Putamen (tissue), 1 donor: ENCODE measurements at regions not wholly inside any gene's neighbourhood (a gene's known extent, or its start where the extent isn't known, plus 50 kb on each side); places are given as distances from the start of the nearest gene placed in this dataset.

Source experiments
- DNase-seq: peaks from one replicate; pipeline ENCODE4 v3.0.0-alpha.2; 2016; ENCODE audit warnings: low spot score

DNA sequence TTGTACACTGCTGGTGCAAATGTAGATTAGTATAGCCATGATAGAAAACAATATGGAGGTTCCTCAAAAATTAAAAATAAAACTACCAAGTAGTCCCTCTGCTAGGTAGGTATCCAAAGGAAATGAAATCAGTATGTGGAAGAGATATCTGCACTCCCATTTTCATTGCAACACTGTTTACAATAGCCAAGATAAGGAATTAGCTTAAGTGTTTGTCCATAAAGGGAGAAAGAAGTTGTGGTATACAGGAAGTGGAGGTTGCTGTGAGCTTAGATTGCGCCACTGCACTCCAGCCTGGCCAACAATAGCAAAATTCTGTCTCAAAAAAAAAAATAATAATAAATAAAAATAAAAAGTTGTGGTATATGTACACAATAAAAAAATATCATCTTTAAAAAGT, 325.0 kb upstream of the EMCN start:
- DNase-seq, result no peak

GRCh38 chr4:100841911-100842310, 324.1 kb upstream of the EMCN start:
- DNase-seq, result no peak

GRCh38 chr4:100839712-100840111, 321.9 kb upstream of the EMCN start:
- DNase-seq, result no peak

GRCh38 chr4:100838286-100838685, 320.5 kb upstream of the EMCN start:
- no peak for DNase-seq

GRCh38 chr4:100836929-100837328, 319.1 kb upstream of the EMCN start:
- peak; percentile 73 for DNase-seq

DNA sequence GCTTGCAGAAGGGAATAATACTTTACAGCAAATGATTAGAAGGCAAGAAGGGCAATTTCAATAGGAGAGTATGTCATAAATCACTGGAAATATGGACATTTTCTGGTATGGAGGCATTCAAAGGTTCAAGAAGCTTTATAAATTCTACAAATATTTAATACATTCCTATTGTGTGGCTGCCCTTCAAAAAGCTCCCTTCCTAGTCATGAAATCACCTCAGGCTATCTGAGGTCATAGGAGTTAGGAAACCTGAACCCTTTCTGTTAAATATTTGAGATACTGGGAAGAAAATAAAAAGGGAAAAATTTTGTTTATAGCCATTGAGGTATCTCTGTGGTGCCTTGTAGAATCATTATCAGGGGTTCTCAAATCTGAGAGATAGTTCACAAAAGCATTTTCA, 316.8 kb upstream of the EMCN start:
- DNase-seq, result no peak

GRCh38 chr4:100833906-100834305, 316.1 kb upstream of the EMCN start:
- no peak for DNase-seq

DNA sequence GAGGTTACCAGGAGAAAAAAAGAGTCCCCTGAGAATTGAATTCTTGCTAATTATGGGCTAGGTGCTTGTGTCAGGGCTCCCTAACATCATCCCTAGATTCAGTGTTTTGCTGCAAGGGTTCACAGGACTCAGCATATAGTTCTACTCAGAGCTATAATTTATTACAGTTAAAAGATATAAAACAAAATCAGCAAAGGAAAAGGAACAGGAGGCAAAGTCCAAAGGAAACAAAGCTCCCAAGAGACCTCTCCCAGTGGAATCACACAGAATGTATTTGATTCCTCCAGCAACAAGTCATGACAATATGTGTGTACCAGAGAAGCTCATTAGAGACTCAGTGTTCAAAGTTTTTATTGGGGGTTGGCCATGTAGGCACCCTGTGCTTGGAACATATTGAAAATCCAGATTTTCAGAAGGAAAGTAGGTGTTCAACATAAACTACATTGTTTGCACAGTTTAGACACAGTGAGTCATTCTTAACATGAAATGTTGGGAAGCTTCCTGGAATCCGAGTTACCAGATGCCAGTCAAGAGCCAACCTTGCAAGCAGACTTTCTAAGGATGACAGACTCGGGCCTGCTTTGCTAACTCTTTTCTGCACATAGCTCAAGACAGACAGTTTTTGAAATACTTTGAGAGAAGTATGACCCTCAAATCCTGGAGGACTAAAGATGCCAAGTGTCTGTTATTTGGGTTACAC, 311.3 kb upstream of the EMCN start:
- no peak for DNase-seq

GRCh38 chr4:100828364-100828763, 310.5 kb upstream of the EMCN start:
- DNase-seq, result no peak

DNA sequence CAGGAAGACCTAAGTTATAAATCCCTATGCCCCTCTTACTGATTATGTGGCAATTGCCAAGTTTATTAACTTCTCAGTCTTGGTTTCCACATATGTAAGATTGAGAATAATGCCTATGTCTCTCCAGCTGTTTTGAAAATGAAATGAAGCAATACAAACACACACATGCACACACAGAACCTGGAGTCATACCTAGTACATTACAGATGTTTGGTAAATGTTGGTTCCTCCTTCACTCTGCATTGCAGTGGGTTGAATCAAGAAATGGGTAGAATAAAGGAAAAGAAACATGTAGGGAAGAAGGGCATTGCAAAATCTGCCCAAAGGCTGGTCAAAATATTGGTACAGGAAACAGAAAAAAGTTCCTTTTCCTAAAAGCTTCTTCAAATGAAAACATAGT, 309.9 kb upstream of the EMCN start:
- DNase-seq, result no peak

GRCh38 chr4:100826808-100827548, 309.2 kb upstream of the EMCN start:
- peak; percentile 85 for DNase-seq

DNA sequence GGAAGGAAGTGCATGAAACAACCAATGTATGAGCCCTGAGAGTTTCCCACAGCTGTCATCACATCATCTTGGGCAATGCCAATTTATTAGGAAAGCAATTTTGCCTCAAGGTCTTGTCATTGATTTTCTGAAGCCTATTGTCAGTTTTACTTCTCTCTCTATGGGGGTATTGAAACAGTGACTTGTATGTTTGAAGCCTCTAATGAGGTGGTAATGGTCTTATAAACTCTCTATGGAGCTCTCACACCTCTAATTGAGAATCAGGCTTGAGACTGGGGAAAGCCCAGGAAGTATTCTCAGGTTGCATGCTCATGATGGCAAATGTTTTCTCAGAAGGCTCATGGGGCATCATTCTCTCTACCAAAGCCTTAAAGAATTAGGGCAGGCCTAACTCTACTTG, 308.2 kb upstream of the EMCN start:
- DNase-seq, result no peak

DNA sequence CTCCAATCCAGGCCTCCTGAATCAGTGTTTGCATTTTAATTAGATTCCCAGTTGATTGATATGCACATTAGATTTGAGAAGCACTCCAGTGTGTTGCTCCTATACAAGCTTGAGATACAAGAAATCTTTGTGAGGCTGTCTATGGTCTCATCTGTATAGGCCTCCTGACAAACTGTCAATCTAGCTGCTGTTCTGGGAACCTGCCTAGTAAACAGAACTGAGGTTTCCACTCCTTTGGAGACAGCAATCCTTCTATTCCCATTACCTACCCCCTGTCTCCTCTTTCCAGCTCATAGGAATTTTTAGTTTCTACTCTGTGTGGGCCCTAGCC, 306.1 kb upstream of the EMCN start:
- DNase-seq, result no peak

- DNase-seq, result peak; percentile 57
Measured at GRCh38 chr4:100823066-100823992, 305.5 kb upstream of the EMCN start.

DNA sequence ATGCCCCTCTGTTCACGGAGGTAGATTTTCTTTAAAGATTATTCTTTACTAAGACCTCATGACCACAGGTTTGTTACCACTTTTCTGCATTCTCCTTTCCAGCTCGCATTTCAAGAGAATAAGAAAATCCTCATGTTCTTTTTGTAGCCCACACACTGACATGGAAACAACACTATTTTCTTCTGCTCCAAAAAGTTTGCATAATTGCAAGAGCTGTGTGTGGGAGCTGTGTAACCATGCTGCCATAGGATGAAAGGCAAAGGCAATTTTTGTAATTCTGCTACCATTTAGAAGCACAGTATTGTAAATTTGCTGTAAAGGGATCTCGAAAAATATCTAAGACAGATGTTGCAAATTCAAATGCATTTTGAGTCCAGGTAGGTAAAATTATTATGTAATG, 302.4 kb upstream of the EMCN start:
- DNase-seq, result peak; percentile 60

DNA sequence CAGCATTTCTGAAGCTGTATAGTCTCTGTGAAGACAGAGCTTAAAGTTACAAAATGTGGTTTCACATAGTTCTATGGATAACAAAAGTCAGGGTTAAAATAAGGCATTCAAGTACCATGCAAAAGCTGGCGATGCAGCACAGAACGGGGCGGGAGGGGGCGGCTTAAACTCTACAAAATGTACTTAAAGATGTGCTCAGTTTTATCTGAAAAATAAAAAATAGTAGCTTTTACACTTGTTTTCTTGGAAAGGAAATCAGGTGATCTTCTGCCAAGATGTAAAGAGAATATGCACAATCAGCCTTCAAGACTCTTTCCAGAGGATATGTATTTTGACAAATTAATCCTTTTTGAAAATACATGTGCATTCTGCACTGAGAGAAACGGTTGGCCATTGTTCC, 301.7 kb upstream of the EMCN start:
- DNase-seq, result peak; percentile 64

- DNase-seq, result no peak
Measured at GRCh38 chr4:100816436-100817045, 298.7 kb upstream of the EMCN start.

DNA sequence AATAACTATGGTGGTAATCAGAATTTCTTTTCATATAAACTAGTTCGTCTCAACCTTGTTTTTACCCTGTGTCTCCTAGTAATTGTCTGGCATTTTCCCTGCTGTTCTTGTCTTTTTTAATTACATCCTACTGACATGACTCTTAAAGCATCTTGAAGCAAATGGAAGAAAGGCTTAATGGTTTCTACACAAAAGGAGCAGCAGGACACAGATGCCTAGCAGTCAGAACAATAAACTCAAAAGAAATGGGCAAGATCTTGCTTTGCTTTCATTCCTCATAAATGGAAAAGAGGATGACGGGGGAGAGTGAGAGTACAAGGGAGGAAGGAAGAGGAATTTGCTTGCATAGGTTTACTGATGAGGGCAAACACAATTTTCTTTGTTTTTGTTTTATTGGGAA, 293.2 kb upstream of the EMCN start:
- no peak for DNase-seq

DNA sequence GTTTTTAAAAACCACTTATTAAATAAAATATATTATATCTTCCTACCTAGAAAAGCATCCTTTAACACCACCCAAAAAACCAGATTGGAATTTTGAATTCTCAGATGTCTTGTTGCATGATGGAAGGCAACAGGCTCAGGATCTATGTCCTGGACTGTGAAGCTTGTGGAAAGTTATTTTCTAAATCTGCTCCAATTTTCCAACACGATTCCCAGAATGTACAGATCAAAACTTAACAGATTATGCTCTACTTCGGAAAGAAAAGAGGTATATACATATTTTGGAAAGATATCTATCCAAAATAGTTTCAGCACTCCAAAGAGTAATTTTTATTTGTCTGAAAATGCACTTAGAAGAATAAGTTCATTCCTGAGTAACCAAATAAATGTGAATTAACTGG, 291.7 kb upstream of the EMCN start:
- no peak for DNase-seq

DNA sequence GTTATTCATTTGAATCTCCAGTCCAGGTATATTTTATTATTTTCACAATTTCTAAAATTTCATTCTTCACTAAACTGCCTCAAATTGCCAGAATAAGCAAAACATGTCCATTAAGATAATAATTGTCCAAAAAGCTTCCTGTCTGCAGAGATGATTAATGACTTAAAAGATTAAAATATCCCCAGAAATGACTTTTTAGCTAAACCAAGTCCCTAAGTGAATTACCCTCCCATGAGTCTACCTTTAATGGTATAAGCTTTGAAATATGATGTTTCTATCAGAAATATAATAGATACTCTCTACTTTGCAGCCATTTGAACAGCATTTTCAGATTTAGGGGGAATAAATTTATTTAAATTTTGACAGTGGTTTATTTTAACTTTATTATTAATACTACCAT, 289.2 kb upstream of the EMCN start:
- DNase-seq, result no peak

DNA sequence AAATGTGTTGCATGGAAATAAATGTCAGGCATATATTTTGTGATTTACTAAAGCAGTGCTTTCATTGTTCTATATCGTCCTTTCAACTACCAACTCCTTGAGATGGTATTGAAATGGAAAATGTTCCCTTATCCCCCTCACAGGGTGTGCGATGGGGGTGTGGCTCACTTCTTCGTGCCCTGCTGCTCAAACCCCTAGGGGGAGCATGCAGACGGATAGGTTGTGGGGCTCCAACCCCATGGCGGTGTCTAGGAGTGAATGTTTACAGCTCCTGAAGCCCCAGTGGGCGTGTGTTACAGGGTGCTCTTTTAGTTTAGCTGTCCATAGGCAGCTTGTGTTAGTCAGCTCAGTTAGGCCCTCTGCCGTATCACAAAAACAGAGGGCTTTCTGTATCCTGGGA, 287.7 kb upstream of the EMCN start:
- DNase-seq, result no peak

DNA sequence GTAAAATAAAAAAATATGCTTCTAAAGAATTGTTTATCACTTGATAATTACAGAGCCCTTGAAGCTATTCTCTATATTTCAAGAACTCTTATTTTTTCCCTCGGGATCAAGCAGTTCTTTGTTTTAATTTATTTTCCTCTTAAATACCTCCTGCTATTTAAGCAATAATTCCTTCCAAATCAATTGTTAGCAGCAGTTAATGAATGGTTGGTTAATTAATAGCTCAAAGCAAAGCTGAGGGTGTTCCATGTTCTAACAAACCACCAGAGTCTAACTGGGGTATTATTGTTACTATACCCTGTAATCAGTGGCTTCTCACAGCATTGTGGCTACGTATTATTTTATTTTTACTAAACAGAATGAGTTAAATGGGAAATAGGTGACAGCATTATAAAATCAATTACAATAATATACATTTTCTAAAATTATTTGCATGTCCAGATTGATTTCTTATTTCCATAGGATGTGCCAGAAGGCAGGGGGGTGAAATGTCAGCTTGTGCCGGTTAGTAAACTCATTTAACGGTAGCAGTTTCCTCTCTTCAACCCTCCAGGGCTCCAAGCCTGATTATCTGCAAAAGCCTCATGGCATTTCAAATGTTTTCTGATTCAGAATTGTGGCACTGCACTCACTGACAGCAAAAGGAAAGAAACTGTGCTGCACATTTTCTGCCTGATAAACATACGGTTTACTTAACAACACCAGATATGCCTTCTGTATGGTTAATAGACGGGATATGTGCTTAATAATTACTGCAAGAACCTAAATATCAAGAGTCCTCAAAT, 286.9 kb upstream of the EMCN start:
- no peak for DNase-seq
